Endothelial cell of umbilical vein (primary cell): ENCODE measurements at regions not wholly inside any gene's neighbourhood (a gene's known extent, or its start where the extent isn't known, plus 50 kb on each side); places are given as distances from the start of the nearest gene placed in this dataset.

Experiments
- BruUV-seq: library from RNA; stranded (reverse); fragments of 400-500 nt; replicated peaks from 2 replicates; lab custom pipeline; 2021; lab: Mats Ljungman, UMichigan
- CTCF ChIA-PET: fragments of 300-600, 350-600 bp; sonication (Branson Sonifier 250); formaldehyde crosslinking; loops from one replicate; lab custom pipeline; 2021; ENCODE audit warnings: antibody characterized with exemption, inconsistent platforms; lab: Charles Lee
- POLR2A ChIA-PET: fragments of 300-600, 350-600 bp; sonication (Branson Sonifier 250); formaldehyde crosslinking; loops from one replicate; lab custom pipeline; 2021; ENCODE audit warnings: antibody characterized with exemption, inconsistent platforms; lab: Charles Lee
- DNase-seq: peaks from one replicate; pipeline ENCODE4 v3.0.0-alpha.2; 2011; ENCODE audit warnings: low read depth, low spot score
- FAIRE-seq: peaks from 2 replicates; lab custom pipeline; 2011; peaks lifted over from hg19 to GRCh38; lab: Jason Lieb, UNC
- H2AFZ ChIP-seq: 2 replicates; pipeline ENCODE4 v1.6.0; 2012; ENCODE audit warnings: low read depth, low read length, control low read depth, inconsistent platforms
- H3K27ac ChIP-seq: 2 replicates; pipeline ENCODE4 v1.5.1; 2011; ENCODE audit warnings: low read depth, mild to moderate bottlenecking, control low read depth, low read length, moderate library complexity; ENCODE audit not compliant: insufficient read depth
- H3K27me3 ChIP-seq, 2 experiments: 2 replicates each; pipeline versions ENCODE4 v1.6.0 to v1.6.1; 2011; ENCODE audit warnings: low read length in 2 of 2, mixed read lengths in 1 of 2; ENCODE audit not compliant: control insufficient read depth in 2 of 2, insufficient read depth in 2 of 2
- H3K36me3 ChIP-seq, 2 experiments: 2 replicates in 1 of 2; 3 replicates in 1 of 2; pipeline ENCODE4 v1.5.1; 2011; ENCODE audit warnings: low read length in 2 of 2, mild to moderate bottlenecking in 1 of 2, moderate library complexity in 1 of 2; ENCODE audit not compliant: control insufficient read depth in 2 of 2, insufficient read depth in 2 of 2; ENCODE audit errors: extremely low read depth in 1 of 2
- H3K4me1 ChIP-seq: 3 replicates; pipeline ENCODE4 v1.5.1; 2011; ENCODE audit warnings: mild to moderate bottlenecking, low read length; ENCODE audit not compliant: control insufficient read depth, insufficient read depth; ENCODE audit errors: extremely low read depth
- H3K4me2 ChIP-seq: 2 replicates; pipeline ENCODE4 v1.6.1; 2011; ENCODE audit warnings: low read length, control low read depth, mixed read lengths; ENCODE audit not compliant: insufficient read depth
- H3K4me3 ChIP-seq, 3 experiments: fragments of 200-600 bp in 1 of 3; sonication (generic), shearing (Covaris generic) in 1 of 3; replicated peaks in 1 of 3; 2 replicates each; pipeline ENCODE4 v1.5.1; 2011 to 2016; ENCODE audit warnings: control low read depth in 3 of 3, low read length in 3 of 3, mild to moderate bottlenecking in 2 of 3, inconsistent platforms in 1 of 3, low read depth in 1 of 3, moderate library complexity in 1 of 3; ENCODE audit not compliant: insufficient read depth in 1 of 3
- H3K79me2 ChIP-seq: 2 replicates; pipeline ENCODE4 v1.6.0; 2012; ENCODE audit warnings: low read length, inconsistent platforms; ENCODE audit not compliant: control insufficient read depth, insufficient read depth
- H3K9ac ChIP-seq: replicated peaks from 2 replicates; pipeline ENCODE3; 2011; ENCODE audit warnings: low read length, control low read depth; ENCODE audit not compliant: insufficient read depth; ENCODE audit errors: extremely low read depth
- H3K9me1 ChIP-seq: replicated peaks from 3 replicates; pipeline ENCODE4 v1.6.0; 2011; ENCODE audit warnings: mild to moderate bottlenecking, low read length; ENCODE audit not compliant: control insufficient read depth, insufficient read depth; ENCODE audit errors: extremely low read depth
- H3K9me3 ChIP-seq: replicated peaks from 2 replicates; pipeline ENCODE4 v1.5.1; 2012; ENCODE audit warnings: low read length, inconsistent platforms; ENCODE audit not compliant: control insufficient read depth, insufficient read depth
- H4K20me1 ChIP-seq: replicated peaks from 2 replicates; pipeline ENCODE3; 2011; ENCODE audit warnings: mild to moderate bottlenecking, low read length; ENCODE audit not compliant: control insufficient read depth, insufficient read depth; ENCODE audit errors: extremely low read depth
- EZH2 ChIP-seq: IDR thresholded peaks from 2 replicates; pipeline ENCODE4 v1.6.1; 2012; ENCODE audit warnings: borderline replicate concordance, low read depth, mild to moderate bottlenecking, moderate library complexity, low read length, inconsistent platforms; ENCODE audit not compliant: severe bottlenecking
- FOS ChIP-seq: IDR thresholded peaks from 2 replicates; pipeline ENCODE4 v1.6.1; 2011; ENCODE audit warnings: mild to moderate bottlenecking, low read length, moderate library complexity, borderline replicate concordance; ENCODE audit not compliant: insufficient read depth
- GATA2 ChIP-seq: IDR thresholded peaks from 2 replicates; pipeline ENCODE4 v1.7.0; 2011; ENCODE audit warnings: low read depth, mild to moderate bottlenecking, moderate library complexity, mixed read lengths, low read length; ENCODE audit not compliant: insufficient read length, insufficient read depth
- JUN ChIP-seq: IDR thresholded peaks from 2 replicates; pipeline ENCODE4 v1.6.1; 2011; ENCODE audit warnings: borderline replicate concordance, low read depth; ENCODE audit not compliant: insufficient read length, insufficient read depth
- MAX ChIP-seq: IDR thresholded peaks from 2 replicates; pipeline ENCODE4 v1.6.1; 2011; ENCODE audit not compliant: insufficient read depth, insufficient read length
- MYC ChIP-seq: IDR thresholded peaks from one replicate; pipeline ENCODE4 v1.6.1; 2011; ENCODE audit warnings: mild to moderate bottlenecking, low read depth, low read length
- POLR2A ChIP-seq: IDR thresholded peaks from 2 replicates; pipeline ENCODE4 v1.6.1; 2012; ENCODE audit warnings: low read depth, mild to moderate bottlenecking, control low read depth, low read length
- POLR2AphosphoS5 ChIP-seq: IDR thresholded peaks from 2 replicates; pipeline ENCODE4 v1.6.1; 2012; ENCODE audit warnings: low read depth, mild to moderate bottlenecking, control low read depth, low read length, moderate library complexity; ENCODE audit not compliant: insufficient read depth
- dilution Hi-C: fragments of 300-500 bp; cut with MboI; formaldehyde crosslinking; loops from one replicate; pipeline ENCODE4 v1.15.0; 2019; ENCODE audit warnings: low sequenced_read_pairs; ENCODE audit not compliant: extremely low pct_ligation_motif_present
- intact Hi-C: fragments of 100-400 bp; cut with micrococcal nuclease; formaldehyde crosslinking; loops from one replicate; pipeline ENCODE4 v1.10.0; 2022
- TF ChIP-seq, protein P1 (sequence below), 2 donors: IDR thresholded peaks; 1 replicate in 1 of 2; 2 replicates in 1 of 2; pipeline ENCODE4 v1.5.1; 2011; ENCODE audit warnings: low read length in 2 of 2, mild to moderate bottlenecking in 2 of 2, moderate library complexity in 2 of 2, control low read depth in 1 of 2, inconsistent platforms in 1 of 2, low read depth in 1 of 2; ENCODE audit not compliant: insufficient read depth in 1 of 2; ENCODE audit errors: extremely low read depth in 1 of 2

- Histone ChIP-seq H3K4me1 (no peaks in the 10 kb centered on the region), H3K27ac (no peak overlapping the region), H2AFZ (no peak overlapping the region), H3K36me3 (no peaks in the 10 kb centered on the region), H3K4me2 (no peak overlapping the region), H3K4me3 (no peak overlapping the region), H3K9me1 (no peaks in the 10 kb centered on the region), H3K9ac (no peak overlapping the region), H3K27me3 (no peaks in the 10 kb centered on the region), H4K20me1 (no peaks in the 10 kb centered on the region), H3K9me3 (no peaks in the 10 kb centered on the region), H3K79me2 (no peaks in the 10 kb centered on the region)
- TF ChIP-seq, protein P1, sequence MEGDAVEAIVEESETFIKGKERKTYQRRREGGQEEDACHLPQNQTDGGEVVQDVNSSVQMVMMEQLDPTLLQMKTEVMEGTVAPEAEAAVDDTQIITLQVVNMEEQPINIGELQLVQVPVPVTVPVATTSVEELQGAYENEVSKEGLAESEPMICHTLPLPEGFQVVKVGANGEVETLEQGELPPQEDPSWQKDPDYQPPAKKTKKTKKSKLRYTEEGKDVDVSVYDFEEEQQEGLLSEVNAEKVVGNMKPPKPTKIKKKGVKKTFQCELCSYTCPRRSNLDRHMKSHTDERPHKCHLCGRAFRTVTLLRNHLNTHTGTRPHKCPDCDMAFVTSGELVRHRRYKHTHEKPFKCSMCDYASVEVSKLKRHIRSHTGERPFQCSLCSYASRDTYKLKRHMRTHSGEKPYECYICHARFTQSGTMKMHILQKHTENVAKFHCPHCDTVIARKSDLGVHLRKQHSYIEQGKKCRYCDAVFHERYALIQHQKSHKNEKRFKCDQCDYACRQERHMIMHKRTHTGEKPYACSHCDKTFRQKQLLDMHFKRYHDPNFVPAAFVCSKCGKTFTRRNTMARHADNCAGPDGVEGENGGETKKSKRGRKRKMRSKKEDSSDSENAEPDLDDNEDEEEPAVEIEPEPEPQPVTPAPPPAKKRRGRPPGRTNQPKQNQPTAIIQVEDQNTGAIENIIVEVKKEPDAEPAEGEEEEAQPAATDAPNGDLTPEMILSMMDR (IDR thresholded peaks at IDR 0.05; ENCODE audit: extremely low read depth in 1 of 2, insufficient read depth in 1 of 2, low read depth in 1 of 2, low read length in 2 of 2), result no peak
- no peak for TF ChIP-seq FOS
- no peak for TF ChIP-seq MYC
- TF ChIP-seq POLR2A, result no peak
- TF ChIP-seq MAX, result no peak
- no peak for TF ChIP-seq GATA2
- no peak for TF ChIP-seq JUN
- no peak for TF ChIP-seq POLR2AphosphoS5
- TF ChIP-seq EZH2, result no peak
- dilution Hi-C loops (no loop called here), intact Hi-C loops (no loop called here)
- CTCF ChIA-PET, result no interaction called here
- FAIRE-seq (no peak), DNase-seq (no peak)
- POLR2A ChIA-PET, result no interaction called here
- BruUV-seq, result no TSS peak
Observed at GRCh38 chr9:84435902-84436301, 95.3 kb upstream of the SLC28A3 start.
